ENCODE measurements at regions not wholly inside any gene's neighbourhood (a gene's known extent, or its start where the extent isn't known, plus 50 kb on each side); places are given as distances from the start of the nearest gene placed in this dataset.

DNA sequence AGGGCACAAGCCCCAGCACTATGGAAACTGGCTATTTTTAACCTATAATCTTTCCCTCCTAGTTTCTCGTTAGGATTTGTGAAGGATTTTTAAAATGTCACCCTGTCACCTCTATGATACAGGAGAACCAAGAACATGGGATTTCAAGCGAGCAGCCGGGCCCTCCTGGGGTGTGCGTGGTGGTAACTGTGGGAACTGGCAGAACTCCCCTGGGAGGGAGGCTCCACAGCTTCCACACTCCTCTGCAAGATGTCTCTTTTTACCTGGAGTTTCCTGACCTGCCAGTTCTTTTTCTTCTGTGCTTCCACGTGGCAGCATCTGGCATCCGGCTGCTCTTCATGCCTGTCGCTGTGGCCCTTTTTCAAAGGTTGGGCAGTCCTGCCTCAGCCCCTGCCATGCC is 386.3 kb upstream of the MYT1L start:
- DNase-seq (ENCODE audit: low spot score) = no peak

DNA sequence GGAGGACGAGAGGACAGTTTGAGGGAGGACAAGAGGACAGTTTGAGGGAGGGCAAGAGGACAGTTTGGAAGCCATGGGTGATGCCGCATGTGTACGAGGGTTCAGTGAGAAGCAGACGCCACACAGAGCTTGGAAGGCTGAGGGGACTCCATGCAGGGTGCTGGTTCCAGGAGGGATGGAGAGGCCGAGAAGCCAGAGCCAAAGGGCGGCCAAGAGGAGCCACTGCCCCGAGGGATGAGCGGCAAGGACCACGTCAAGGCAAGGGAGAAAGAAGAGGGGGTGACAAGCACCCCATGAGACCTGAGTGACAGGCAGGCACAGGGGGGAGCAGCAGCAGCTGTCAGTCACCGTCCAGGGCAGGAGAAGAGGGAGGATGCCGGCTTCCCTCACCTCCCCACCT is 385.7 kb upstream of the MYT1L start:
- DNase-seq (ENCODE audit: low spot score) = no peak

DNA sequence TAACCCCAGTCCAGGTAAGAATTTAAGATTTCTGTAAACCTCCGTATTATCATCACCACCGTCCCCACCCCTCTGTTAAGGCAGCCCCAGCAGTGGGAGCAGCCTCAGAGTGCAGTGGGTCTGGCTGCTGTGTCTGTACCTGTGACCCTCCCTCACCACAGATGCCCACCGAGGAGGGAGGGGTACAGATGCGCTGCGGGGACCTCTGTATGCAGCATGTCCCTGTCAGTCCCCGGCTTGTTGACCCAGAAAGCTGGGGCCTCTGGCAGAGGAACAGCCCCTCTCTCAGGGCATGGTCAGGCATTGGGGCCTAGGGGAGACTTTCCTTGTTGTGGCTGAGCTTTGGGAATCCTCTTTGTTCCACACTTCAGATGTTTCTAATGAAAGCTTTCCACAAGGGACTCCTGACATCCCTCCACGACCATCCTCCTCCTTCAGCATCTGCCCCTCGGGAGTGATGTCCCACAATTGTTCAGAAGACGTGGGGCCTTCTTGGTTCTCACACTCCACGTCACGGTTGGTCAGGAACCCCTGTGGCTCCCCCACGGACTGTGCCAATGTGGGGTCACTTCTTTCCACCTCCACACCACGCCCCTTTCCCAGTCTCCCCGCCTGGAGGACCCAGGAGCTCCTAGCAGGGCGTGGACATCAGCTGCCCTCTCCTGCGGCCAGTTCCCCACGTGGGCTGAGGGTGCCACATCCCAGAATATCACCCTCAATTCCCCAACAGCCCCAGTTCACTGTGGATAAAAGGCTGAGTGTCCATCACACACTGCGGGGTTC is 384.2 kb upstream of the MYT1L start:
- DNase-seq (ENCODE audit: low spot score) = no peak

DNA sequence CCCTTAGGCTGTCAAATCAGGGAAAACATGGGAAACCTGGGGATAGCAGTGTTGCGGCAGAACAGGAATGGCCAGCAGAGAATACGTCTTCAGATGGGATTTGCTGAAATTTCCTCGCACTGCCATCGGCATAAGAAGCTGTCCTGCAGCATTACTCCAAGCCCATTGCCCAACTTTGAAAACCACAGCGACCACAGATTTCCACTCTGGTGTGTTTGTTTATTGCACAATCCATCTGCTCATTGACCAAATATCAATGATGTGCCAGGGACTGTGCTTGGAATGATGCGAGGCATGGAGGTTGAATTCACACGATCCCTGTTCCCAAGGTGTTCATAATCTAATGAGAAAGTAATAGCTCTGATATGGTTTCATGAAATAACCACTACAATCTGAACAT is 383.3 kb upstream of the MYT1L start:
- no peak for DNase-seq (ENCODE audit: low spot score)

DNA sequence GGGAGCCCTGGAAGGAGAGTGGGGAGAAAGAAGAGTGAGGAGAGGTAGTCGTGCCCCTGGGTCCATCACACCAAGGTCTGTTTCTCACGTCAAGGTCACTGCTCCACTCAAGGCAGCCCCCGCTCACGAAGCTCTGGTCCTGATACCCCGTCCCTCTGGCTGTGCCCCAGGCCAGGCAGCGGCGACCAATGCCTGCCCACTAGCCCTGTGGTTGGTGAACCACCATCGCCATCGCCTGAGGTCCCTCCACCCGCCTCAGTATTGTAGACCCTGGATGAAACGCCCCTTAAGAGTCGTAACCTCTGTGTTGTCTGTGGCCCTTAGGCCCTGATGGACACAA is 378.3 kb upstream of the MYT1L start:
- DNase-seq (ENCODE audit: low spot score) = no peak

DNA sequence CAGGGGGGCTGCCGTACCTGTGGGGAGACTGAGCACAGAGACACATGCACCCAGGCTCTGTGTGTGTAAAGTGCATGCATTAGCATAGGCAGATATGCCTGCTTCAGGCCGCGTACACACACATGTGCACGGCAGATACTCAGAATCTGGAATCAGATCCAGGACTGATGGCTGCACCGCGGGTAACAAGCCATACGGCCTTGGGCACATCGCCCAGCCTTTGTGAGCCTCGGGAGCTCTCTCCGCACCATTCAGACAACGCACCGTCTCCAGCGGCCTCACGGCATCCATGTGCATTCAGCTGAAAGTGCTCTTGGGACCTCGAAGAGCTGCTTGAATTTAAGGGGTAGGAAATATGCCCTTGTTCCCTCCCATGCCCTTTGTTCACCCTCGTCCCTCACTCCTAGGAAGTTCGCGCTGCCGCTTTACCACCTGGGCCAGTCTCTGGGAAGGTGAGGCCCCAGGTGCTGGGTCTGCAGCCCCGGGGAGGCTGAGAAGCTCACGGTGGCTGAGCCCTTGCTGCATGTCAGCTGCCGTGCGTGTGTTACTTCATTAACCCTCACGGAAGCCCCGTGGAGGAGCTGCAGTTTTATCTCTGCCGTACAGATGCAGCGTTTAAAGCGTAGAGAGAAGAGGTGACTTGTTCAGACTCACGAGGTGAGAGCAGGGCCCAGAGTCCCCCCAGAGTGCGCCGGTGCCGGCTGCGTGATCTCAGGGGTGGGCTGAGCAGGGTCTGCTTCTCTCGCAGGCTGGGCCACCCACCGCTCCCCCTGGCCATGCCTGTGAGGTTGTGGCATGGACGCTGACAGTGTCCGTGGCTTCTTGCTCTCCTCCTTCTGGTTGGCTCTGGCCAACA is 377.7 kb upstream of the MYT1L start:
- DNase-seq (ENCODE audit: low spot score) = no peak

DNA sequence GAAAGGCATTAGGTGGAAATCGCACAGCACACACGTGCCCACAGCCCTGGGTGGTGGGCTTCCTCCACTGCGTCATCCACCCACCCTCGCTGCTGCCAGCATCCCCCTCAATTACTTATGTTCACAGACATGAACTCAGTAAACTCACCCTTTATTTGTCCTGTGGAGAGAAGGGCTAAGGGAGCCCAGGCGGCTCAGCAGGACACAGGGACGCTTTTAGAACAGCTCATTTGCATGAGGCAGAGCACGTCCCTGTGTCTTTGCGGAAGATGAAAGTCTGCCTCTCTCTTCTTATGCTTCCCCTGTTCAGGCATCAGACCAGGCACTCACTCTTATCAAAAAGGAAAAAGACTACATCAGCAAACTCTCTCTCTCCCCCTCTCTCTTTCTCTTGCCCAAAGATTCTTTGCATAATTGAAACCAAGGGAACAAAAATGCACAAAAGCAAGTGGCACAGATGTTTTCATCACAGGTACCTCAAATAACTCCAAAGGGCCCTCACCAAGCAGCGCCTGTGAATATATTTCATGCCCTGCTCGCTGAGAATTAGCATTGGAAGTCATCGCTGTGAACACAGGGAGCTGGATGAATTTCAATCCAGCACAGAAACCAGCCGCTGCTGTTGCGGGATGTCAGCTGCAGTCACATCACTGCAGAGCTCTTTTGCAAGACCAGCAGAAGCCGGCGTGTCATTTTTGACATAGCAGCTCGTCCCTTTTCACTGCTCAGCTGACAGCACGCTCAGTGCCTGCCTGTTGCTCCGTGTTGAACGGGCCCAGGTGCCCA is 376.3 kb upstream of the MYT1L start:
- no peak for DNase-seq (ENCODE audit: low spot score)

DNA sequence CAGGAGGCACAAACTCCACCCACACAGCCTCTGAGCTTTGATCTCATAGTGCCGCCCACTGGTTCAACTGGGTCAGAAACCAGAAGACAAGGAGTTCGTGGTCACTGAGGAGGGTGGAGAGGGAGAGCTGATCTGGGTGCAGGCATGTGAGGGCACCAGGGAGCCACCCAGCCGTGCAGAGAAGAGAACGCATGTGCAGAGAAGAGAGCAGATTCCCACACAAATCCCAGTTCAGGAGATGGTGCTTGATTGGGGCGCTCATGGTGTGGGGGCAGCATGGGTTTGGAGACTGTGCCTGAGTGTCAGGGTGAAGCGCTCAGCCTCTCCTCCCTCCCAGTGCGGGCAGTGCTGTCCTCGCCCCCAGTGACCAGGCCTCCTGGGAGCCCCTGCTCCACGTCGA is 375.2 kb upstream of the MYT1L start:
- no peak for DNase-seq (ENCODE audit: low spot score)

DNA sequence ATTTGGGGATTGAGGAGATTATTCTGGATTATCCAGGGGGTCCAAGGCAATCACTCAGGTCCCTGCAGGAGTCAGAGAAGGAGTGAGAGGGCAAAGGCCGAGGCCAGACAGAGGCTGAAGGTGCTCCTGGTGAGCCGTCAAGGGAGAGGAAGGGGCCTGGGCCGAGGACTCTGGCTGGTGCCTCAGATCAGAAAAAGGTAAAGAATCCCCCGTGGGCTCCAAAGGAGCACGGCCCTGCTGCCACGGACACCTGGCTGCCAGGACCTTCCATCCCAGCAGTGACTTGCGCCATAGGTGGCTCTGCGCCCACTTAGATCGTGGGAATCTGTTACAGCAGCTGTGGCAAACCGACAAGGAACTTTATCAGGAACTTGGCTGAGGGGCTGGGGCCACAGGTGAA is 374.8 kb upstream of the MYT1L start:
- no peak for DNase-seq (ENCODE audit: low spot score)

DNA sequence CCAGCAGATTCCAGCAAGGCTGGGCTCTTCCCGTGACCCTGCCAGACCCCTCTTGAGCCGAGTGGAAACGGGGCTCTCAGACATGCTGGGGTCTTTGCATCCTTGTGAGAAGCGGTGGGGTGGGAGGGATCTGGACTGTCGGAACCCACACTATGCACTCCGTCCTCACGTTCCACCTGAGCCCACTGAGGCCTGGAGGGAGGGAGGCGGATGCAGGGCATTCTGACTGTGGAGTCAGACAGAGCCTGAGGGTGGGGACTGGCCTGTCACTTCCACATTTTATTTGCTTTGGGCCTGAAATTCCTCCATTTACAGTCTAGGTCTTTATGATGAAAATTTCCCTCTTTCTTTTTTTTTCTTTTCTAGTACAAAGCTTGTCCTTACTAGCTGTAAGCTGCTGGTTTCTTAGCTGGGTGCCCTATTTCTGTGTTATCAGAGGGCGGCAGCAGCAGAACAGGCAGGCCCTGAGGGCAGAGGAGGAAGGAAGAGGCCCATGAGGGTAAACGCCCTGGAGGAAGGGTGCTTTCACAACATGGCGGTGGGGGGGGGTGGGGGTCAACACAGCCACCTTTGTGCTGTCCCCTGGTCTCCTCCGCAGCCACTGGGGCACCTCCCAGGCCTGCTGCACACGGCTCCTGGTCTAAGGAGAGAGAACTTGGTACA is 373.5 kb upstream of the MYT1L start:
- DNase-seq (ENCODE audit: low spot score) = no peak

DNA sequence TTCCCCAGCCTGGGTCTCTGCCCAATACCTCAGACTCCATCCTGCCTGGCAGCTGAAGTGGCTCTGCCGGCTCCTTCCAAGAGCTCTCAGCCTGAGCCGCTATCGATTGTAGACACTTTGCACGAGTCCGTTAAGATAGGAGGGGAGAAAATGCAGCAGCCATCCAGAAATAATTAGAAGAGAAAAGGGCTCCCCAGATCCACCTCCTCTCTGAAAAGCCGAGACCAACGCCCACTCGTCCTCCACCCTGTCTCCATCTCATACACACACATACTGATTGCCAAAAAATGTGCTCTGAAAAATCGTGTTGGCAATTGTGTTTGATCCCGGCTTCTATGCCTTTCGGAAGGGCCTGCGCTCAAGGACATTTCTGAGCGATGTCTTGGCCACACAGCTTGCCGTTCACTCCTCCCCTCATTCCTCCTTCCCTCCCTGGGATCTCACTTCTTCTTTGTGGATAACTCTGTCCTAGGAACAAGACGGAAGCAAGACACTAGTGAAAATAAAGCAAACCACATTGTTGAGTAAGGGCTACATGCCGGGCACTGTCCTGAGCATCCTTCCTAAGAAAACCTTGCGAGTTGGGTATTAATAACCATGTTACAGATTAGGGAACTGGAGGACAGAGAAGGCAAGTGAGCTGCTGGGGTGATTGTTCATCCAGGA is 372.8 kb upstream of the MYT1L start:
- no peak for DNase-seq (ENCODE audit: low spot score)

DNA sequence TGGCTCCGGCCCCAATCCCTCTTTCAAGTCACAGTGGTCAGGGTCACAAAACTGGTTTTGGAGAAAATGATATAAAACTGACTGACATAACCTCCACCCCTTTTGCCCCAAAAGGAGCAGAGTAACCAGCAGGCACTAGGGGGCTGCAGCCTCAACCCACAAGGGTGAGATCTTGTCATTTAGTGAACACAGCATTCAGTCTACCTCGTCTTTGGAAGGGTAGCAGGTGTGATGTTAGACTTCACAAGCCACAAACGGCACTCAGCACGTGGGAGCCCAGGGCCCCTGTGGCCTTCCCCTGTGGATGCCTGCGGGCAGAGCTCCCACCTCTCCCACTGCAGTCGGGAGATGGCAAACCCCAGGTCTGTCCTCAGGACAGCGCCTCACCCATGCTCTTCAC is 372.1 kb upstream of the MYT1L start:
- no peak for DNase-seq (ENCODE audit: low spot score)

DNA sequence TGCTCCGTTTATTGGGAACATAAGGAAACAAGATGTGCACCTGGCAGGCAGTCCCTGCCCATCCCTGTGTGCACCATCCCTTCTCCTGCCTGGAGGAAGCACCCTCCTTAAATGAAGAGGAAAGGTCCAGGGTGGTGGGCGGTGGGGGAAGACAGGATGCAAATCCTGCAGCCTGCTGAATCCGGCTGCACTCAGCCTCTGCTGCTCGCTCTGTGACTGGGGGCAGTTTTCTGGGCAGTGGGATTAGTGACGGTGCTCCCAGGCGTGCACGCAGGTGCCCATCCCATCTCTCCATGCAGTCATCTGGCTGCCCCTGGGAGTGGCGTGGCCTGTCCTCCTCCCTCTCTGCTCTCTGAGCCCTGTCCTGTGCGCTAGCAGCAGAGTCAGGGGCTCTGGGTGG is 371.3 kb upstream of the MYT1L start:
- DNase-seq (ENCODE audit: low spot score) = no peak

DNA sequence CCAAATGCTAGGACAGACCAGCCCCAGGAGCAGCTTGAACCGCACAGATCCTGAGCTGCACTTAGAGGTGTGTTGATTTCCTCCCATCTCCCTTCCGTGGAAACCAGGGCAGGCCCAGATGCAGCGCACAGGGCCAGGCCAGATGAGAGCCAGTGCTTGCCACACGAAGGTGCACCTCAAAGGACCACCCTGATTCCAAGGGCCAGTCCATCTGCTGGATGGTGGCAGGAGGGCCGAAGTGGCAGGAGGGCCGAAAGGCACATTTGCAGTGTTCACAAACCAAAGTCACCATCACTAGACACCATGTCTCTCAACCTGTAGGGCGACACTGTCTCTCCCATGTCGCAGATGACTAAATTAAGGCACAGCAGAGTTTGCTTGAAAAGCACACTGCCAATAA is 370.7 kb upstream of the MYT1L start:
- no peak for DNase-seq (ENCODE audit: low spot score)

DNA sequence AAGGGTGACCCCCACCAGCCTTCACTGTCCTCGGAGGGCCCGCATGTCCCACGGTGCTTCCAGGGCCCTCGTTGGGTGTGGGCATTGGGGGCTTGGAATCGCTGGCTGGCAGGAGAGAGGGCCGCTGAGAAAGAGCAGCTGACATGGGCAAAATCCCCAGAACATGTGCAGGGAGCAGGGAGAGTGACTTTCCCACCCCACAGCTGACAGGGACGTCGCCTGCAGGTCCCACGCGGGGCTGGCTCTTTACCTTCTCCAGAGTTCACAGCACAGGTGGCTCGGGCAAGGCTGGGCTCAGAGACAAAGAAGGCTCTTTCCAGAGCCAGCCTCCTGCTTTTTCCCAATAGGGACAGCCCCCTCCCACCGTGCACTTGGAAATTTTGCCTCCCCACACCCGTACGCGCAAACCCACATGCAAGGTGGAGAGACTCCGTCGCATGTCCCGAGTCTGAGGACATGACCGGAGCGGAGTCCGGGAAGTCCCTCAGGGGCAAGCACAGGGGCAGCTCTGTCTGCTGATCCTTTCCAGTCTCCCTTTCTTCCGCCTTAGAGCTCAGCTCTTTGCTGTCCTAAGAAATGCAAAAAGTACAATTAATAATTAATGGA is 370.2 kb upstream of the MYT1L start:
- no peak for DNase-seq (ENCODE audit: low spot score)

DNA sequence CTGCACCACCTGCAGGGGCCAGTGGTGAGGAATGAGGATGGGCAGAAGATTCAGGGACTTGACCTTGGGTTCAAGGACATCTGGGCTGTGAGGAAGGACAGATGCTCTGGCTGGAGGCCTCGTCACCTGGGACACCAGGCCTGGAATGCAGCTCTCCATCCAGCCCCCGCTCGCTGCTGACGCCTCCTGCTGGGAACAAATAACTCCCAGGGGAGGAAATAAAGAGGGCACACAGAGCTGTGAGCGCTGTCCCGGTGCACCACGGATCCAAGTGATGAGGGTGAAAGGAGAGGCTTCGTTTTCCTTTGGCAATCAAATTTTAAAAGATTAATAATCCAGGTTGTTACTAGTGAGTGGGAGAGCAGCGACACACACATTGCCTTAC is 368.0 kb upstream of the MYT1L start:
- DNase-seq (ENCODE audit: low spot score) = no peak

DNA sequence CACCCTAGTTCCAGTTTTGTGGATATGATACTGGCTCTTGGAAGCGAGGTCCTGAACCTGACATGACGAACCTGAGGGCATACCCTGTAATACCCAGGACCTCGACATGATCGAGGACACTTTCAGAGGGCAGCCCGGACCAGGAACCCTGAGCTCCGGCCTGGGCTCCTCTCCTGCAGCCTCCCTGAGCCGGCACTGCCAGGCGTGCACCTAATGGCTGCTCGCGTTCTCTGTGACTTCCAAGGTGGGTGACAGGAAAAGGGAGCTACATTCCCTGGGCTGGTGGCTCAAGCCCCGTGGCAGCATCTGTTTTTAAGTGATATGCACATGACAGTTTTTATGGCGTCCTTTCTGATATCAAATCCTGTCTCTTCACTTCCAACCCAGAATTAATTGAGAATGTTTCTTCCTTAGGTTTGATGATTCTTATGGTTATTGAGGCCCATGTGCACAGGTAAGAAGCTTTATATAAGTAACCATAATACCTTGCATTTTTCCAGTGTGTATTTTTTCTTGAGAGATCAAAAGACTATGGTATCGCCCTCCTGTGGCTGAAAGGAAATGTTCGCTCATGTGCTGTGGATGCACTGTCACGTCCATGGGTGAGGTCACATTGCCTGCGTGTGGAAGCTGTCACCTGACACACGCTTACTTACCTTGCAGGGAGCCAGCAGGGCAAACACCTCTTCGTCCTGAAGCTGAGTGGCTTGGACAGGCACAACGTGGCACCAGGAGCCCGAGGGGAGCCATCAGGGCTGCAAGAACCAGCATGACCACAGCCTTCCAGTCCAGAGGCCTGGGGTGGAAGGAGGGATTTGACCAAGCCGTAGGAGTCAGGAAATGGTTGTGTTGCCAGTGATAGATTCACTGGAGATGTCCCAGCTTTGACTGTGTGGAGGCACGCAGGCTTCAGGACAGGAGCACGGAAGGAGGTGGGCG is 367.4 kb upstream of the MYT1L start:
- DNase-seq (ENCODE audit: low spot score) = no peak

DNA sequence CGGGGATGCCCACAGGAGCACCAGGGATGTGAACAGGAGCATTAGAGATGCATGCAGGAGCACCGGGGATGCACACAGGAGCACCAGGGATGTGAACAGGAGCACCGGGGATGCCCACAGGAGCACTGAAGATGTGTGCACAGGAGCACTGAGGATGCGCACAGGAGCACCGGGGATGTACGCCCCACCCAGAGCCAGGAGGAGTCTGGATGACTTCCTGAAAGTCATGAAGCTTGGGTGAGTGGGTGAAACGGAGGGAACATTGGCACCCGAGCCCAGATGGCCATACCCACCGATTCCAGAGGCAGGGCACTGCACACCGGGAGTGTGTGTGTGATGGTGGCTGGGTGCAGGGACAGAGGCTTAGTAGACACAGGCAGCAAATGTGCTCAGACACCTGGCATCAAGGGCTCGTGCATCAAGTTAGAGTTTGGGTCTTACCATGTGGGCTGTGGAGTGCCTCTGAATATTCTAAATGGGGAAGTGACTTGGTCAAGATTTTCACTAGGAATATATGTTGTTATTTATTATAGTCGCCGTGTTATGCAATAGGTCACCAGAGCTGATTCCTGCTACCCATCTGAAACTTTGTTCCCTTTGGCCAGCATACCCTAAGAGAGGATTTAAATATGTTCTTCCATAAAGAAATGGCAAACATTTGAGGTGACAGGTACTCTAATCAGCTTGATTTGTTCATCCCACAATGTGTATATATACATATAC is 365.8 kb upstream of the MYT1L start:
- no peak for DNase-seq (ENCODE audit: low spot score)

DNA sequence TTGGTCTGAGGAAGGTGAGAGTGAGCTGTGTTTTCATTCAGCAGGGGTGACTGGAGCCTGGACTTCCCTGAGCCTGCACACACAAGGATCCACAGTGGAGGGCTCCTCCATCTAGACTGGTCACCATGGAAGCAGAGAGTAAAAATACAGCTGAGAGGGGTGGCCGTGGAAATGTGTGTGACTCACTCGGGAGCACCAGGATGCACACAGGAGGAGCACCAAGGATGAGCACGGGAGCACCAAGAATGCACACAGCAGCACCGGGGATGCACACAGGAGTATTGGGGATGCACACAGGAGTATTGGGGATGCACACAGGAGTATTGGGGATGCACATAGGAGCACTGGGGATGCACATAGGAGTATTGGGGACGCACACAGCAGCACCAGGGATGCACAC is 365.2 kb upstream of the MYT1L start:
- no peak for DNase-seq (ENCODE audit: low spot score)
